ENCODE measurements at regions not wholly inside any gene's neighbourhood (a gene's known extent, or its start where the extent isn't known, plus 50 kb on each side); places are given as distances from the start of the nearest gene placed in this dataset.

DNA sequence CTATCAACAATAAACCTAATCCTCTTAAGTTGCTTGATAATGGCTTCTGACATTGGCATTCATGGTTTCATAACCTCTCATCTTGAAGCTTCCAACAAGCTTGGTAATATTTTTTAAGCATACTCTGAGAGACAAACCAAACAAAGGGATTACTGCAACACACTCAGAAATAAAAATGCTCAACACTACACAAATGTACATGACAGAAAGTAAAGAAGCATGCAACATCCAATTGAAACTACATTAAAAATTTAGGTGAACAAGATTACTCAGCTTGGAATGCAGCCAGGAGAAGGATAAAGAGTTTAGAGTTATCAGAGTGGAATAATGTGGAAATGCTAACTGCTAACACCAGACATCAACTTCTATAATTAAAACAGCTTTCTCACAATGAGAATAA, 1136.6 kb upstream of the PABPC4L start:
- TF ChIP-seq, protein P1, sequence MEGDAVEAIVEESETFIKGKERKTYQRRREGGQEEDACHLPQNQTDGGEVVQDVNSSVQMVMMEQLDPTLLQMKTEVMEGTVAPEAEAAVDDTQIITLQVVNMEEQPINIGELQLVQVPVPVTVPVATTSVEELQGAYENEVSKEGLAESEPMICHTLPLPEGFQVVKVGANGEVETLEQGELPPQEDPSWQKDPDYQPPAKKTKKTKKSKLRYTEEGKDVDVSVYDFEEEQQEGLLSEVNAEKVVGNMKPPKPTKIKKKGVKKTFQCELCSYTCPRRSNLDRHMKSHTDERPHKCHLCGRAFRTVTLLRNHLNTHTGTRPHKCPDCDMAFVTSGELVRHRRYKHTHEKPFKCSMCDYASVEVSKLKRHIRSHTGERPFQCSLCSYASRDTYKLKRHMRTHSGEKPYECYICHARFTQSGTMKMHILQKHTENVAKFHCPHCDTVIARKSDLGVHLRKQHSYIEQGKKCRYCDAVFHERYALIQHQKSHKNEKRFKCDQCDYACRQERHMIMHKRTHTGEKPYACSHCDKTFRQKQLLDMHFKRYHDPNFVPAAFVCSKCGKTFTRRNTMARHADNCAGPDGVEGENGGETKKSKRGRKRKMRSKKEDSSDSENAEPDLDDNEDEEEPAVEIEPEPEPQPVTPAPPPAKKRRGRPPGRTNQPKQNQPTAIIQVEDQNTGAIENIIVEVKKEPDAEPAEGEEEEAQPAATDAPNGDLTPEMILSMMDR (IDR thresholded peaks at IDR 0.05): no peak
- H3K27ac ChIP-seq: no peak overlapping the region
- no peak overlapping the region for H3K4me3 ChIP-seq
- no peak for DNase-seq (ENCODE audit: low spot score)

DNA sequence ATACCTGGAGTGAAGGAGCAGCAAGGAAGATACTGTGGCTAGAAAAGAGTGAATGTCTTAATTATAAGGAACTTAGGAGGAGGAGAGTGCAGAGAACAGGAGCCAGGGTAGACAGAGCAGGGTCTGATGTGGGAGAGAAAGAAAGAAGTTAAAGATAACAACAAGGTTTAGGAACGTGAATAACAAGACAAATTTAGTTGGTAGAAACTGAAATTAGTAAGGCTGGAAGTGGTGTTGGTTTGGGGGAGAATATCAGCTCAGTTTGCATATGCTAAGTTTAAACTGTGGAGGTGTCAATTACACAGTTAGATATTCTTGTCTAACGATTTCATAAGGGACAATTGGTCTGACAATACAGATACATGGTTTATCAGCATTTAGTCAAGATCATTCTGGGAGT, 1123.7 kb upstream of the PABPC4L start:
- TF ChIP-seq, protein P1 (IDR thresholded peaks at IDR 0.05): no peak
- H3K27ac ChIP-seq: no peak overlapping the region
- no peak for DNase-seq (ENCODE audit: low spot score)
- no peak overlapping the region for H3K4me3 ChIP-seq

DNA sequence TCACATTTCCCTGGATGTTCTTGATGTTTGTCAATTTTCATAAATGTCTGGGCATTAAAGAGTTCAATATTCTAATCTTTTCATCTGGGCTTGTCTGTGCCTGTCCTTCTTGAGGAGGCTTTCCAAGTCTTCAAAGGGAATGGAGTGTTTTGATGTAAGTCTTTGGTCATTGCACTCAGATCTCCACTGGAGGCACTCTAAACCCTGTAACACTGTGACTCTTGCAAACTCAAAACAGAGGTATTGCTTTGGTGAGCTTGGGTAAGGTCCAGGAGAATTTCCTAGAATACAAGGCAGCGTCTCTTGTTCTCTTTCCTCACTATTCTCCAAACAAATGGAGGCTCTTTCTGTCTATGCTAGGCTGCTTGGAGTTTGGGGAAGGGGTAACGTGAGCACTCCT, 1118.1 kb upstream of the PABPC4L start:
- TF ChIP-seq, protein P1 (IDR thresholded peaks at IDR 0.05): no peak
- DNase-seq (ENCODE audit: low spot score): no peak
- H3K27ac ChIP-seq: no peak overlapping the region
- no peak overlapping the region for H3K4me3 ChIP-seq

DNA sequence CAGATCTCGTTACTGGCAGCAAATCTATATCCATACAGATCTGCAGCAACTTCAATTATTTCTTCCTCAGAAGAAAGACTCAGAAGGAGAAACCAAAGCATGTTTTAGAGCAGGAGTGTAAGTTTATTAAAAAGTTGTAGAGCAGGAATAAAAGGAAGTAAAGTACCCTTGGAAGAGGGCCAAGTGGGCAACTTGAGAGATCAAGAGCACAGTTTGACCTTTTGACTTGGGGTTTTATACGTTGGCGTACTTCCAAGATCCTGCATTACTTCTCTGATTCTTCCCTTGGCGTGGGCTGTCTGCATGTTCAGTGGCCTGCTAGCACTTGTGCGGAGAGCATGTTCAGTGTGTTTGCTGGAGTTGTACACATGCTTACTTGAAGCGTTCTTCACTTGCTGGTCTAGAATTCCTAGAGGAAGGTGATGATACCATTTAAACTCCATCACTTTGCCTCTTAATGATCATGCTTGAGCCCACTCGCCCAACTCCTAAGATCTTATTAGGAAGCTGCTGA, 1114.7 kb upstream of the PABPC4L start:
- TF ChIP-seq, protein P1 (IDR thresholded peaks at IDR 0.05): no peak
- Histone ChIP-seq H3K27ac (no peak overlapping the region), H3K4me3 (no peak overlapping the region)
- DNase-seq (ENCODE audit: low spot score): no peak

DNA sequence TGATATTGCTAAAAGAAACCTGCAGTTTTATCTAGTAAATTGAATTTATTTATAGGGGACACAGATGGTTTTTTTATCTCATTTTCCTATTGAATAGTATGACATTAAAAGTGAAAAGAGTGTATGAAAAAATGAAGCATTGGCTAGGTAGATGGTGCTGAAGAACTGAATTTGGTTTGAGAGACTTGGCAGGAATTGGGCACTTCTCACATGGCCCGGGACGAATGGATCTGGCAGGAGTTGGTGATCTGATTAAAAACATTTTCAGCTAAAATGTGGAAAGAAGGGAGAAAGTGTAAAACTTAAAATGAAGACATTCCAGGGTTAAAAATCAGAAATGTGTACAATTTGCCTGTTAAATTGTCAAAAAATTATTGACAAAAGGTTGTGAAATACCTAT, 1088.5 kb upstream of the PABPC4L start:
- no peak overlapping the region for H3K4me3 ChIP-seq
- TF ChIP-seq, protein P1 (IDR thresholded peaks at IDR 0.05): no peak
- DNase-seq (ENCODE audit: low spot score): no peak
- H3K27ac ChIP-seq: no peak overlapping the region

DNA sequence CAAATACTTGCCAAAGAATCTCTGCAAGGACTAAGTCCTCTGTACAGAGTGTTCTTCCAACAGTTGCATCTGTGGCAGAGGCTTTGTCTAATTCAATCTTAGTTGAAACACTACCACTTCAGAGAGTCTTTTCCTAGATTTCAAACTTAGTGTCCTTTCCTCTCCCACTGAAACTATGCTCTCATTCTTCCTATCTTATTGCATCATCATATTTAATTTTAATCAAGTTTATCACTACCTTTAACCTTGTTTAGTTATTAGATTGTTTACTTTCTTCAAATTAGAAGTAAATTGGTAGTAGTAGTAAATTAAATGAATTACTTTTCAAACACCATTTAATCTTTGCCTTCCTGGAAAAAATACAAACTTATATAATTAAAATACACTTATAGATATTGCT, 1082.3 kb upstream of the PABPC4L start:
- H3K4me3 ChIP-seq: no peak overlapping the region
- DNase-seq (ENCODE audit: low spot score): no peak
- TF ChIP-seq, protein P1 (IDR thresholded peaks at IDR 0.05): no peak

DNA sequence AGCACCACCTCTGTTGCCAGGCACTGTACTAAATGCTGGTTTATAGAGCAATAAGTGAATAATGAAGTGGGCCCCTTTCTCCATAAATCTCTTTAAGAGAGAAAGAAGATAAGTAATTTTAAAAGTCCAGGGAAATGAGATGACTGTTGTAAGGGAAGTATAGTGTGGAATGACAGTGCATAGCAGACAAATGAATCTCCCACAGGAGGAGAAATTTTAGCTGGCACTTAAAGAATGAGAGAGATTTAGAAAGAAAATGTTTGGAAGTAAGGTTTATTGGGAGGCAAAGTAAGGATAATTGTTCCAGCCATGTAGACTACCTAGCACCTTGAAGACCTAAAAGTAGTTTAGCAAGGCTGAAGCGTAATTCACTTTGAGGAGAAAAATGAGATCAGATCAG, 1081.1 kb upstream of the PABPC4L start:
- TF ChIP-seq, protein P1 (IDR thresholded peaks at IDR 0.05): no peak
- no peak overlapping the region for H3K27ac ChIP-seq
- H3K4me3 ChIP-seq: no peak overlapping the region
- DNase-seq (ENCODE audit: low spot score): no peak

More for the DNA sequence above, 1082.3 kb upstream of the PABPC4L start:
- no peak overlapping the region for H3K27ac ChIP-seq

Data from coronary artery (tissue), 2 donors.